ENCODE measurements at regions not wholly inside any gene's neighbourhood (a gene's known extent, or its start where the extent isn't known, plus 50 kb on each side); places are given as distances from the start of the nearest gene placed in this dataset.

GRCh38 chr2:239816576-239817467, 208.3 kb downstream of the NDUFA10 start:
- in situ Hi-C loops (cut with HindIII; ENCODE audit: low pct_unique_long_range_greater_than_20kb, low sequenced_read_pairs), result no loop called here
- DNase-seq (ENCODE audit: low read depth, low spot score), result no peak

GRCh38 chr2:239815671-239816070, 209.5 kb downstream of the NDUFA10 start:
- DNase-seq (ENCODE audit: low read depth, low spot score), result no peak
- in situ Hi-C loops (cut with HindIII; ENCODE audit: low pct_unique_long_range_greater_than_20kb, low sequenced_read_pairs), result no loop called here

- DNase-seq (ENCODE audit: low read depth, low spot score), result no peak
These were observed 210.1 kb downstream of the NDUFA10 start for GRCh38 chr2:239814861-239815601.

GRCh38 chr2:239814116-239814860, 210.9 kb downstream of the NDUFA10 start:
- no peak for DNase-seq (ENCODE audit: low read depth, low spot score)
- in situ Hi-C loops (cut with HindIII; ENCODE audit: low pct_unique_long_range_greater_than_20kb, low sequenced_read_pairs), result no loop called here

More at GRCh38 chr2:239814861-239815601, 210.1 kb downstream of the NDUFA10 start:
- in situ Hi-C loops (cut with HindIII; ENCODE audit: low pct_unique_long_range_greater_than_20kb, low sequenced_read_pairs), result no loop called here

GRCh38 chr2:239813261-239814115, 211.7 kb downstream of the NDUFA10 start:
- in situ Hi-C loops (cut with HindIII; ENCODE audit: low pct_unique_long_range_greater_than_20kb, low sequenced_read_pairs), result no loop called here

GRCh38 chr2:239811806-239812560, 213.2 kb downstream of the NDUFA10 start:
- in situ Hi-C loops (cut with HindIII; ENCODE audit: low pct_unique_long_range_greater_than_20kb, low sequenced_read_pairs), result no loop called here
- no peak for DNase-seq (ENCODE audit: low read depth, low spot score)

More at GRCh38 chr2:239813261-239814115, 211.7 kb downstream of the NDUFA10 start:
- DNase-seq (ENCODE audit: low read depth, low spot score), result no peak

- no peak for DNase-seq (ENCODE audit: low read depth, low spot score)
- in situ Hi-C loops (cut with HindIII; ENCODE audit: low pct_unique_long_range_greater_than_20kb, low sequenced_read_pairs), result no loop called here
These were observed 213.9 kb downstream of the NDUFA10 start for GRCh38 chr2:239811111-239811781.

- in situ Hi-C loops (cut with HindIII; ENCODE audit: low pct_unique_long_range_greater_than_20kb, low sequenced_read_pairs), result no loop called here
- DNase-seq (ENCODE audit: low read depth, low spot score), result no peak
These were observed 215.8 kb downstream of the NDUFA10 start for GRCh38 chr2:239809391-239809790.

- in situ Hi-C loops (cut with HindIII; ENCODE audit: low pct_unique_long_range_greater_than_20kb, low sequenced_read_pairs), result no loop called here
- no peak for DNase-seq (ENCODE audit: low read depth, low spot score)
These were observed 217.6 kb downstream of the NDUFA10 start for GRCh38 chr2:239807568-239807967.

- in situ Hi-C loops (cut with HindIII; ENCODE audit: low pct_unique_long_range_greater_than_20kb, low sequenced_read_pairs), result no loop called here
These were observed 218.2 kb downstream of the NDUFA10 start for GRCh38 chr2:239806758-239807434.

GRCh38 chr2:239806276-239806675, 218.9 kb downstream of the NDUFA10 start:
- DNase-seq (ENCODE audit: low read depth, low spot score), result no peak
- in situ Hi-C loops (cut with HindIII; ENCODE audit: low pct_unique_long_range_greater_than_20kb, low sequenced_read_pairs), result no loop called here

More at GRCh38 chr2:239806758-239807434, 218.2 kb downstream of the NDUFA10 start:
- no peak for DNase-seq (ENCODE audit: low read depth, low spot score)

- no peak for DNase-seq (ENCODE audit: low read depth, low spot score)
- in situ Hi-C loops (cut with HindIII; ENCODE audit: low pct_unique_long_range_greater_than_20kb, low sequenced_read_pairs), result no loop called here
These were observed 219.7 kb downstream of the NDUFA10 start for GRCh38 chr2:239805414-239805813.

- no peak for DNase-seq (ENCODE audit: low read depth, low spot score)
- in situ Hi-C loops (cut with HindIII; ENCODE audit: low pct_unique_long_range_greater_than_20kb, low sequenced_read_pairs), result no loop called here
These were observed 220.2 kb downstream of the NDUFA10 start for GRCh38 chr2:239805043-239805329.

GRCh38 chr2:239804161-239805042, 220.7 kb downstream of the NDUFA10 start:
- in situ Hi-C loops (cut with HindIII; ENCODE audit: low pct_unique_long_range_greater_than_20kb, low sequenced_read_pairs), result no loop called here
- no peak for DNase-seq (ENCODE audit: low read depth, low spot score)

- DNase-seq (ENCODE audit: low read depth, low spot score), result no peak
- in situ Hi-C loops (cut with HindIII; ENCODE audit: low pct_unique_long_range_greater_than_20kb, low sequenced_read_pairs), result no loop called here
These were observed 221.4 kb downstream of the NDUFA10 start for GRCh38 chr2:239803766-239804115.

All from SK-MEL-5 (cell line).